NCI-H82 treated with DMSO at 0.1 percent for 48 hours (cell line): ENCODE measurements at regions not wholly inside any gene's neighbourhood (a gene's known extent, or its start where the extent isn't known, plus 50 kb on each side); places are given as distances from the start of the nearest gene placed in this dataset.
"Not testable (repeated sequence)": the region's sequence is repeated elsewhere in the genome, so short reads cannot be mapped to it uniquely, and the experiment has no call there.

Experiments used
- DNase-seq: peaks from one replicate; lab custom pipeline; 2025; ENCODE audit not compliant: unreplicated experiment; lab: John Stamatoyannopoulos, UW

DNA sequence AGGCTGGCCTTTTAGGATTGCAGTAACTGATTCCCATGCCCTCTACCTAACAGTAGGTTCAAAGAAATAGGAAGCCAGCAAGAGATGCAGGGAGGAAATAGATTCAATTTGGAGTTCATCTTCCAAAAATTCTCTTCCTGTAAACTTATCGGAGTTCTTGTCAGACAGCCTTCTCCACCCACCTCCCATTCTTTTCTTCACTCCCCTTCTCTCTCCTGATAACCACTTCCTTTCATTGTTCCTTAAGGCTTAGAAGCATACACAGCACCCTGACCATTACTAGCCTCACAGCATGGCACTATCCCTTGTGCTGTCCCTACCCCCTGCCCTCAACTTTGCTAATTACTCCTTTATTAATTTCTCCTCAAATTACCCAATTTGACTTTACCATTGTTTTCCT lies 130.4 kb upstream of the ADAMTS9 start:
- DNase-seq, result no peak

DNA sequence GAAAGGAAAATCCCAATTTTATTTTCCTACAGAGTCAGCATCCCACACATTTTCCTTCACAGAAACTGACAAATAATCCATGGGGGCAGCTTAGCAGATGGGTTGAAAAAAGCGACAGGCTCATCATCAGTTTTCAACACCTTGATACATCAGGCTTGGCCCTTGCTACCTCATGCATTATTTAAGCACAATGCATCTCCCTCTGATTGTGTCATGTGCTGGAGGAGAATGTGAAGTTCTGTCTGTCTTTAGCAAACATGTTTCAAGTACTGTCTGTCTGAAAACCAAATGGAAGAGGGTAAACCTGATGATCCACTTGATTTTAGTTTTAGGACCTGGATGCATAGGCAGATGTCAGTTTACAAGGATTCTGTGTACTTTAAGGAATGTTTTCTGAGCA lies 128.6 kb upstream of the ADAMTS9 start:
- no peak for DNase-seq

DNA sequence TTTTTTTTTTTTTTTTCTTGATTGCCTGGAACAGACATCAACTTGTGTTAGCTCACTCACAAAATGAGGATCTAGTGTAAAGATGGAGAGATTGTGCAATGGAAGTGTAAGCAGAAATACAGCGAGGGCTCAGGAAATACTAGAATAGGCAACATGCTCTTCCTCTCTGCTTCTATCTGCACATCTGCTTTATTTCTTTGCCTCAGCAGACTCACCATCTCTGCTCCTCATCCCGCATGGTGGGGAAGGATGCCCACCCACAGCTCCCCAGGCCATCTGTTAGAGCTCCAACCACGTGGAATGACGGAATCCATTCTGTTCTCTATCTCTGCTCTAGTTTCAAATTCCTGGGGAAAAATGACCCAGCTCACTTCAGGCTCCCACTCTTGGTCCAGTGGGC lies 128.0 kb upstream of the ADAMTS9 start:
- DNase-seq, result no peak

DNA sequence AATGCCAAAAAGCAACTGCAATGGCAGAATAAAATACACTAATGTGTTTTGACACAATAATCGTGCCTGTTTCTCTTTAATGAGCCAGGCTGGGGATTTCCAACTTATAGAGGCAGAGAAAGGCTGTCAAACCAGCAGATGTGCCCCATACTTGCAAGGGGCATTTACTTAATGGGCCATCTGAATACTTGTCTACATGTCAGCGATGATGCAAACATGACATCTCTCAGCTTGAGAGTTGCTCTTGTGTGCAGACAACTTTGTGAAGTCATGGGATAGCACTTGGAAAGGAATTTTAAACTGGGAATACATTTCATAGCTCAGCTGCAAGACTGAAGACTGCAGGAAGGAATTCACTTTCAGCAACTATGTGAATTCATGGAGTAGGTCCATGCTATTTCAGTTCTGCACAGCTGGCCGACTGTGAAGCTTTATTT lies 127.4 kb upstream of the ADAMTS9 start:
- no peak for DNase-seq

DNA sequence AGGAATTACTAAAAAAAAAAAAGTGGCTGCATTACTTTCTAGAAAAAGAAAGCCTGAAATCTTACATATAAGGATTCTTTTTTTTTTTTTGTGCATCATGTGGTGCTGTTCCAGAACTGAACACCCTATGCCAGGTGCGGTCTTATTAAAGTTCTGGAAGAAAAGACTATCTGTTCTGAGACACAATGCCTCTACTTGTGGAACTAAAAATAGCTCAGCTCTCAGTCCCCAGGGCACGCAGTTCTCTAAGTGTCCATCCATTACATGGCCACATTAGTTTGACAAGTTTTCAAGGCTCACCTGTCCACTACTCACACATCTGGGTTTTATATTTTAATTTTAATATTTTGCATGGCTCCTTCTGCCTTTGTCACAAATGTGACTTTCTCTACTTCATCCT lies 126.6 kb upstream of the ADAMTS9 start:
- DNase-seq, result no peak

DNA sequence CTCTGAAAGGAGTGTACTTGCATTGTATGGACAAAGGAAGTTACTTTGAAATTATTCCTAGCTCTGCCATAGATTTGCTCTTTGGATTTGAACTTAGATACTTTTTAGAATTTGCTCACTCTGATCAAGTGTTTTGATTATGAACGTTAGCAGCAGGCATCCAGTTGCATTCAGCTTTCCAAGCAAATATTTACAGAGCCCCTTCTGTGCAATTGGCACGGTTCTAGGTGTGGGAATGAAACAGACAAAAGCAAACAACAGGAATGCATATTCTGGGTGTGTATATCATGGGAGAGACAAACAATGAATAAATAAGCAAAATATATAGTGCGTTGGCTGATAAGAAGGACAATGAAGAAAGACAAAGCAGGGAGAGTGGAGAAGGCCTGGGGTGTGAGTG lies 125.5 kb upstream of the ADAMTS9 start:
- DNase-seq, result no peak

DNA sequence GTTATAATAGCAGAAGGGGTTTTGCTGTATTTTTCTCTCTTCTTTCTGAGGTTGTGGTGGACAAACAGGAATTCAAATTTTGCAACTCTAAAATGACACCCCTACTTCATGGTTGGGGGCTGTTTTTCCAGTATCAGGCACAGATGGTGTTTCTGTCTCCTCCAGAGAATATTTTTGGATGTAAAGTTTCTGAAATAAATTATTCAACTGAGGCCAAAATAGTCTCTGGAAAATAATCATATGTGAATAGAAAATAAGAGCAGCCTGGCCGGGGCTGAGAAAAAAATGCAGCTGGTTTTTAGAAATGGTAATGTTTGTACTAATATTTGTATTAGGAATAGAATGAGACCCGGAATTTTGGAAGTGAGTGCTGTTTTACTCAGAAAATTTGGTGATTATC lies 121.3 kb upstream of the ADAMTS9 start:
- DNase-seq, result no peak

DNA sequence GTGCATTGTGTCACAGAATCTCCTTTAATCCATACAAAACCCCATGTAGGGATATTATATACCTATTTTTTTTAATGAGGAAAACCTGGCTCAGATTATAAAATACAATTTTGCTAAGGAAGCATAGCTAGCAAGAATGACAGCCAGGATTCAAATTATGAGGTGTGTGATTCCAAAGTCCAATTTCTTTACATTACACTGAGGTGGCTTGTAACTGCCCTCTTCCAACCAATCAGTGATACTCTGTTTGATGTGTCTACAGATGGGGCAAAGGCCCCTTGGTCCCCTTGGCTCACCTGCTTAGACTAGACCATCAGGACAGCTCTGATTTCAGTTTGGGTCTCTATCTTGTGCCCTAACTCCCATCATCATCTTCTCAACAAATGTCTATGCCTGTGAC lies 120.3 kb upstream of the ADAMTS9 start:
- no peak for DNase-seq

DNA sequence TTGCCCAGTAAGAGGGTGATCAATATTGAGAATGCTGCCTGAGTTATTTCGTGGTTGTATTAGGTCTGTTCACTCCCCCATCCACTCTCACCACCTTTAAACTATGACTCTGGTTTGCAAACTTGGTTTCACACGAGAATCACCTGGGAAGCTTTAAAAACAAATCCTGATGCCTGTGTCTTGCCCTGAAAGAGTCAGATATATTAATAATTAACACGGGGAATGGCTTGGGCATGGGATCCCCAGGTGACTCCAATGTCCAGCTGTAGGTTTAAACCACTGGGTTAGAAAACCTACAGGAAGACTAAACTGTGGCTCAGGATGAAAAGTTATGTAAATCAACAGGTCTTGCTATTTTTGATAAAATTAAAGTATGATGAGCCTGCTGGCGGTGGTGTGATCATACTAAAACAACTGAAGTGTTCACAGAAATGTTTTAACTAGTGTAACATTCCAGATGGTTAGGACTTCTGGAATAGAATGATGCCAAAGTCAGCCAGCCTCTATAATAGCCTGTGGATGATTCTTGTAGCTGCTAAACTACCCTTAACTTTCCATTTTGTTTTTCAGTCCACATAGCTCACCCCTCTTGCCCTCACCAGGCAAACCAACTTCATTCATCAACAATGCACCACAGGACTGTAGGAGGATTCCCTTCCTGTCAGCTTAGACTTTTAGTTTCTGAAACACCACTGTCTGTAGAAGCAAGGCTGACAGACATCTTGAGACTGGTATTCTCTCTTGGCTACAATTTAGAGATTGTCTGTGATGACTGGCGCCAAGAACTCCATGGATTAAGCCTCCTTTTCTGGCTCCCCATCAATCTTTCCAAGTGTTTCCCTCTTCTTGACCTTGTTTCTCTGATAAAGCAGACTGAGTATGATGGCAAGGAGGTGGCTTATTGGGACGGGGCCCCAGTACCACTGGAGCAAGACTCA lies 119.1 kb upstream of the ADAMTS9 start:
- no peak for DNase-seq

DNA sequence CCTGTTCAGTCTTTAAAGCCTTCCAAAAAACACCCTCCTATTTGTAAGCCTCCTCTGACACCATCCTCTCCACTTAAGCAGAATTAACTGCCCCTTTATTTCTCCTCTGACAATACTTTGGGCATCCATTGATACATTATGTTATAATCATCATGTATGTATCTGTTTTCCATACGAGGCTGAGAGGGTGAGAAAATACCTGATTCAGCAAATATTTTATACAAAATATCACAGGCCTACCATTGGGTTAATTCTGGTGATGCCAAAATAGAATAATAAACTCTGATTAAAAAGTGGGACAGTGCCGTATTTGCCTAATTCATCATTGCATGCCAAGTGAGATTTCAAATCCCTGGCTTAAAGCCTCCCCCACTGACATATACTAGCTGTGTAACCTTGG lies 118.2 kb upstream of the ADAMTS9 start:
- no peak for DNase-seq

DNA sequence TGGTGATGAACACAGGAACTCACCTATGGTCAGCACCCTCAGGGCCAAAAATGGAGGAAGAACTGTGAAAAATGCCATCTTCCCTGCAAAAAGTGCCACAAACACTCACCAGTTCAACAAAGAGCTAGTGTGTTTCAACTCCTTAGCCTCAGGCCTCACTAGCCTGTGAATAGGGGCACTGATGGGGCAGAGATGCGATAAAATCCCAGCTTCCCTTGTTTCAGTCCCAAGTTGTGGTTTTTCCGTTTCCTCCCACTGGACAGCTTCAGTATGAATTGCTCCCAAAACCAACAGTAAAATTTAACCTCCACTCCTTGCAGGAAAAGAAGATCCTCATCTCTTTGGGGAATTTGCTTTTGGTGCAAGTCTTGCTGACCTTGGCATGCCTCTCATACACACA lies 117.4 kb upstream of the ADAMTS9 start:
- DNase-seq, result no peak

DNA sequence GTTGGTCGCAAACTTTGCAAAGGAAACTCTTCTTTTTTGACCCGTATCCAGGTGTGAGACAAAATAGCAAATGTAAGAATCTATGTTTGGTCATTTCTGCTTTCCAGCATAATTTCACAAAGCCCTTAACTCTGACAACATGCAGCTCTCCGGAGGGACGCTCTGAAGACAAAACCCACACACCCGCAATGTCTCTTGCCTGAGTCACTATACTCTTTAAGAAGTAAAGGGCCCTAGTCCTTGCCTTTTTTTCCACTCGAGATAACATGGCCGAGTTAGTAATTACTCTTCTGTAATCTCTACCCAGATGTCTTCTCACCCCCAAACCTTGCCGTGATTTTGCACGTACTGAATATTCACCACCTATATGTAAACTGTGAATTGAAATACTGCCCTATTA lies 115.7 kb upstream of the ADAMTS9 start:
- DNase-seq, result no peak

DNA sequence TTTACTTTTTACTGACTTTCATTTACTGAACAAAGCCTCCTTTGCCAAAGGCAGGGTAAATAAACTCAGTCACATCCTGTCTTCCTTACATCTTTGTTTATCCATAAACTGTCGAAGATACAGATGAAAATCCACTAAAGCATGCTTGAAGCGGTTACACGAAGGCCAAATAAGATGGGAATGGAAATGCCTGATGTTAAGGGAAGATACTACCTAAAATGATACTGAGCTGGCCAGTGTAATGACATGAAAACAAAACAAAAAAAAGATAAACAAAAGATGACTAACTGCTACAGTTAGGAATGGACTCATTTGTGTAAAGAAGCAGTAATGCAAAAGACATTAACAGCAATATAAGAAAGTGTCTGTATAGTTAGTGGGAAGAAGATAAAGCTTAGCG lies 114.7 kb upstream of the ADAMTS9 start:
- no peak for DNase-seq

DNA sequence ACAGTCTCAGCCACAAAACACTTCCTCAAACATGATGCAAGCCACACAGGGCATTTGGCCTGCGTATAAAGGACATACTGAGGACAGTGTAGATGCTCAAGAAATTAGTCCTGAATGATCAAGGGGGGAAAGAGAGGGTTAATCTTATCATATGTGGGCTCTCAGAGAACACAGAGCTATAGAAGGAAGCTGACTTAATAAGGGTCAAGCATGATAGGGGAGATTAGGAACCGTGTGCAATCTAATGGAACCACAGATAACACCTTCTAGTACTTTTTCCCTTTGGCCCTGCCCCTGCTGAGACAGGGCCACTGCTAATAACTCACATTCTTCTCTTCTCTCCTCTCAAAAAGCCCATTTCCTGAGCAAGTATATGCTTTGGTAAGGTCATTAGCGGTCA lies 114.1 kb upstream of the ADAMTS9 start:
- DNase-seq, result no peak

DNA sequence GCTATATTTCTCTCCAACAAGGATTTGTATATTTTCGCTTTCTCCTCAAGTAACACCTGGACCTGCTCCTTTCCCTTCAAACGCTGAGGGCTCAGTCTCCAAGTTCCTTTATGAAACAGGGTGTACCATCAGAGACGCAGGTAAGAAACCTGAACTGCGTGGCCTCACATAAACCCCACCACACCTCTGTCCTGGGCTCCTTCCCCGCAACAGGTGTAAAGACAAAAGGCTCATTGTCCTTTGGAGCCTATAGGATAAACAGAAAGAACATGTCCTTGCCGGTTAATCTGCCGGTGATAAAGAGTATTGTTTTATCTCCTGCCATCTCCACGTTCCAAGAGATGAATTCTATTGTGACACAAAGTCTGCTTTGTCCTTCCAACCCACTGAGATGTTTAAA lies 111.8 kb upstream of the ADAMTS9 start:
- no peak for DNase-seq

DNA sequence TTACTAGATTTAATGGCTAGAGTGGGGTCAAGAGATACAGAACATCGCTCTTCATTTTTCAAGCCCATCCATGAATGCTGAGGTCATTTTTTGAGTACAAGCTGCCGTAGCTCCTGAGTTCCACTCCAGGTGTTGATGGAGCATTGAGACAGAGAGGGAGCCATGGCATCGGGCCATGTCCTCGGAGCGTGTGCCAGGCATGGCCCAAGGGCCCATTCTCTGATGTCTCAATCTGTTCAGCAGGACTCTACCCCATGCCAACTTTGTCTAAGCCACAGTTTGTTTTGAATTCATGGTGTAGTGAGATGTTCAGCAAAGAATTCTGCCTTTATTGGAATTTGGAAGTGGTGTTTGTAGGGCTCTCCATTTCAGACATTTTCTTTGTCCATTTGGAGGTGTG lies 110.5 kb upstream of the ADAMTS9 start:
- DNase-seq, result no peak

DNA sequence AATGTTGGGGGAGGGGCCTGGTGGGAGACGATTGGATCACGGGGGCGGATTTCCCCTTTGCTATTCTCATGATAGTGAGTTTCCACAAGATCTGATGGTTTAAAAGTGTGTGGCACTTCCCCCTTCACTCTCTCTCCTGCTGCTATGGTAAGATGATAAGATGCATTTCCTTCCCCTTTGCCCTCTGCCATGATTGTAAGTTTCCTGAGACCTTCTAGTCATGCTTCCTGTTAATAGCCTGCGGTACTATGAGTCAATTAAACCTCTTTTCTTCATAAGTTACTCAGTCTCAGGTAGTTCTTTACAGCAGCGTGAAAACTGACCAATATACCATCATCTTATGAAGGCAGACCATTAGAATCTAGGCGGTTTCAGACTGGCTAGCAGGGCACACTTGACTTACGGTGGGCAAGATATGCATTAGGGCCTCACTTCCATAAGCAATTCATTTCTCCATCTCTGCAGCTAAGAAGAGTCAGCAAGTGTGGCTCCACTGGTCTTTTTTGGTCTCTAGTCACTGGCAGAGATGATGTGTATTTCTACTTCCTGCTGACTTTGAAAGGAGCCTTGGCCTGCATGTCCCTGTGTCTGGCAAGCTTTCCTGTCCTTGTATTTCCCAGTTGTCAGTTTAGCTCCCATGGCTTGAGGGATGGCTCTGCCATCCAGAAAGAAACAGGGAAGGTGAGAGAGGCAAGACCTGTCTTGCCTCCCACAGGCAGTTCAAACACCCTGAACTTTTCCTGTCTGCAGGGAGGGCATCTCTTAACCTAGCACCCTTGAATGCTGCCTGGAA lies 109.0 kb upstream of the ADAMTS9 start:
- no peak for DNase-seq

DNA sequence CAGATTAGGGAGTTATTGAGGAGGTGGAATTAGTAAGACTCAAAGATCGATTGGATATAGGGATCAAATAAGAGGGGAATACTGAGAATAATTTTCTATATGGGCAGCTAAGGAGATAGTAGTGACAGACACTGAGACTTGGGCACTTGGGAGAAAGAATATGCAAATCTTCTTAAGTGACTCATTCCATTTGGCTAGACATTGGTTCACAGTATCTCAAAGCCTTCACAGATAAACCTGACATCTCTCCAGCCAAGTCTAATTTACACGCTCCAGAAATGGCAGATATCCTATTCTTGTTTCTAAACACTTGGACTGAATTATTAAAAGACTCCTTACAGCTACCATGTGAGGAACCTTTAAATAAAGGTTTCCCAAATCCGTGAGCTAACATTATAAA lies 104.6 kb upstream of the ADAMTS9 start:
- no peak for DNase-seq

DNA sequence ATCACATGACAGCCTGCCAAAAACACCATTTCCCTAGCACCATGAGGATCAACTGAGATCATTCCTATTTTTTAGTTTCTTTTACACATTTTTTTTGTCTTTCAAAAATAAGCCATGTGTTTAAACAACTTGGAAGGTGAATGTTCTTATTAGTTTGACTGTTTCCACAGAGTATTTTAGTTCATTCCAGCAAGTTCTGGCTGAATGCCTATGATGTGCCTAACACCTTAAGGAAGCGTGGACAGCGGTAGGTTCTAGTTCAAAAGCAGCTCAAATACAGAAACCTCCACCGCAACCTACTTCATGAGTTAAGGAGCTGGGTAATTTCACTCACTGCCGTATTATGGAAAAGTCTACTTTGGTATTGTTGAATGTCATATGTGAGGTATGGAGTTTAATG lies 101.3 kb upstream of the ADAMTS9 start:
- no peak for DNase-seq

DNA sequence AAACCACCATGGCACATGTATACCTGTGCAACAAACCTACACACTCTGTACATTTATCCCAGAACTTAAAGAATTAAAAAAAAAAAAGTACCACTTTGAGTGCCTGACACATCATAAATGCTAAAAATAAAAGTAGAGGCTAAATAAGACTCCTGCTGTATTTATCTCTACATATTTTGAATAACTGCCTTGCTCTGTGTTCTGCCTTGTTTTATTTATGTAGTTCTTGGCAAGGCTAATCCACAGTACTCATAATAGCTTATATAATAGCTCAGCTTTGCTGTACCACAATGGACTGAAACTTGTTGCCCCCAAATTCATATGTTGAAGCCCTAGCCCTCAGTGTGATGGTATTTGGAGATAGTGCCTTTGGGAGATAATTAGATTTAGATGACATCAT lies 95.4 kb upstream of the ADAMTS9 start:
- no peak for DNase-seq

DNA sequence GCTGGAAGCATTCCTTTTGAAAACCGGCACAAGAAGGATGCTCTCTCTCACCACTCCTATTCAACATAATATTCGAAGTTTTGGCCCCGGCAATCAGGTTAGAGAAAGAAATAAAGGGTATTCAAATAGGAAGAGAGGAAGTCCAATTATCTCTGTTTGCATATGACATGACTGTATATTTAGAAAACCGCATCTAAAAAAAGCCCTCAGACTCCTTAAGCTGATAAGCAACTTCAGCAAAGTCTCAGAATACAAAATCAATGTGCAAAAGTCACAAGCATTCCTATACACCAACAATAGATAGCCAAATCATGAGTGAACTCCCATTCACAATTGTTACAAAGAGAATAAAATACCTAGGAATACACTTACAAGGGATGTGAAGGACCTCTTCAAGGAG lies 93.1 kb upstream of the ADAMTS9 start:
- DNase-seq, result not testable (repeated sequence)

DNA sequence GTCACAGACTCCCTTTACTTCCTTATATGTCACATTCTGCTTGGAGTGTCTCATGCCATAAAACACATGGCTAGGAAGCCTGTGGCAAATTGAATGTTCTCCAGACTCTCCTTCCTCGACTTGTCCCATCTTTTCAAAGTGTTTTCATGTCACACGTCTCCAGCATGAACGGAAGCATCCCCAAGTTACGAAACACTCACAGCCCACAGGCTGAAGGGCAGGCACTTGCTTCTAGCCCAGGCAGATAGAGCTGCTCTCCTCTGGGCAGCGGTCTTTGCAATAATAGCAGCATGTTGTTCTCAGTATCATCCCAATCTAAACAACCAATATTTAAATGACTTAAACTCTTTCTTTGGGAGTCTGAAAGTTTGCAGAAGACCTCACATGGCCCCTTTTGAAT lies 85.3 kb upstream of the ADAMTS9 start:
- no peak for DNase-seq
